ENCODE measurements at regions not wholly inside any gene's neighbourhood (a gene's known extent, or its start where the extent isn't known, plus 50 kb on each side); places are given as distances from the start of the nearest gene placed in this dataset.

- TF ChIP-seq CTCF (IDR thresholded peaks at IDR 0.05) (no peak), POLR2A (IDR thresholded peaks at IDR 0.05) (no peak)
These were observed 109.7 kb downstream of the NOL4 start for GRCh38 chr18:34114996-34115395.

All from body of pancreas (tissue), 4 donors.